GM10248 (cell line): ENCODE measurements at regions not wholly inside any gene's neighbourhood (a gene's known extent, or its start where the extent isn't known, plus 50 kb on each side); places are given as distances from the start of the nearest gene placed in this dataset.

ENCODE experiments used
- CTCF ChIA-PET: fragments of 300-600 bp; sonication (Branson Sonifier 250); formaldehyde crosslinking; extraction: SDS; loops from one replicate; lab custom pipeline; 2021; ENCODE audit warnings: antibody characterized with exemption; lab: Yijun Ruan, JAX
- POLR2A ChIA-PET: fragments of 350-650 bp; sonication (Branson Sonifier 250); formaldehyde crosslinking; extraction: SDS; loops from one replicate; lab custom pipeline; 2020; ENCODE audit warnings: antibody characterized with exemption; lab: Yijun Ruan, JAX
- DNase-seq: peaks from one replicate; pipeline ENCODE4 v3.0.0; 2012; ENCODE audit errors: extremely low spot score
- TF ChIP-seq, protein P1 (sequence below): IDR thresholded peaks from 2 replicates; pipeline ENCODE4 v1.5.1; 2012; ENCODE audit warnings: mild to moderate bottlenecking, low read depth; ENCODE audit errors: extremely low read depth, missing control alignments, control extremely low read depth

DNA sequence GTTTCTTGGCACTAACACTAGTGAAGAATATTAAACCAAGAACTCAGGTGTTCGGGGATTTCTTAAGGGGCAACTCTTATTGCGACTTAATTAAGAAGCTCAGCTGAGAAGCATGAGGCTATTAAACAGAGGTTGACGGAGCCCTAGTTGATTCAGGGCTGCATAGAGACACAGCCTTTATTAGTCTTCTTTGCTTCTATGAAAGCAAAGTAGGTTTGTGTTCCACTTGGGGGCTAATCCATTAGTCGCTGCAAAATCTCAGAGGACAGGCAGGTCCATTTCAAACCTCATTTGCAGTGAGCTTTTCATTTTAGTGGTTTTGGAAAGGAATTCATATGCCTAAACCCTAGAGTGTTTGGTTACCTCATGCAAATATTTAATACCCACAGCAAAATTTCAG lies 506.6 kb upstream of the SULF2 start:
- TF ChIP-seq, protein P1, sequence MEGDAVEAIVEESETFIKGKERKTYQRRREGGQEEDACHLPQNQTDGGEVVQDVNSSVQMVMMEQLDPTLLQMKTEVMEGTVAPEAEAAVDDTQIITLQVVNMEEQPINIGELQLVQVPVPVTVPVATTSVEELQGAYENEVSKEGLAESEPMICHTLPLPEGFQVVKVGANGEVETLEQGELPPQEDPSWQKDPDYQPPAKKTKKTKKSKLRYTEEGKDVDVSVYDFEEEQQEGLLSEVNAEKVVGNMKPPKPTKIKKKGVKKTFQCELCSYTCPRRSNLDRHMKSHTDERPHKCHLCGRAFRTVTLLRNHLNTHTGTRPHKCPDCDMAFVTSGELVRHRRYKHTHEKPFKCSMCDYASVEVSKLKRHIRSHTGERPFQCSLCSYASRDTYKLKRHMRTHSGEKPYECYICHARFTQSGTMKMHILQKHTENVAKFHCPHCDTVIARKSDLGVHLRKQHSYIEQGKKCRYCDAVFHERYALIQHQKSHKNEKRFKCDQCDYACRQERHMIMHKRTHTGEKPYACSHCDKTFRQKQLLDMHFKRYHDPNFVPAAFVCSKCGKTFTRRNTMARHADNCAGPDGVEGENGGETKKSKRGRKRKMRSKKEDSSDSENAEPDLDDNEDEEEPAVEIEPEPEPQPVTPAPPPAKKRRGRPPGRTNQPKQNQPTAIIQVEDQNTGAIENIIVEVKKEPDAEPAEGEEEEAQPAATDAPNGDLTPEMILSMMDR: no peak
- ChIA-PET CTCF (interaction anchor here (0.7 kb wide), 1 partner anchor 329 kb away, joined by 3 read pairs; no protein-coding TSS in a partner anchor), POLR2A (no interaction called here)
- DNase-seq: no peak

DNA sequence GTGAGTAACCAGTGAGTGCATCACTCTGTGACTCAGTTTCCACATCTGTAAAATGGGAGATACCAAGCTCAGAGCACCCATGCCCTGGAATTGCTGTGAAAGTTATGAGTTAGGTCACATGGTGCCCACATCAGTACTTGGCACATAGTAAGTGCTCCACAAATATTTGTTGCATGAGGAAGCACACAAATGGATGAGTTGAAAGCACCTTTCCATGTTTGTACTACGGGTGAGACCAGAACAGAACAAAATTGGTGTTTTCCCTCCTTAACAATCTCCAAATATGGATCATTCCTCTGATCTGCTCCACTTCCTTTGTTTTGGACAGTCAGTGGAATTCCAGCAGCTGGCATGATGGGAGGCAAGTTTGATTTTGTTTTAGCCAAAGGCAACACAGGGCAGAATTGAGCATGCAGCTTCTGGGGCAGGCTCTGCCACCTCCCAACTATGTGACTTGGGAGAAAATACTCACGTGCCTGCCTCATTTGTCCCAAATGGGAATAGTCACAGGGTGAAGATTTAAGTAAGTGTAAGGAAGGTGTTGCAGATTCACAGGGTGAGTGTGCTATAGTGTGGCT lies 503.7 kb upstream of the SULF2 start:
- CTCF ChIA-PET: interaction anchor here (1.5 kb wide), 1 partner anchor 128 kb away, joined by 3 read pairs; no protein-coding TSS in a partner anchor
- DNase-seq: no peak
- TF ChIP-seq, protein P1: no peak
- POLR2A ChIA-PET: no interaction called here

DNA sequence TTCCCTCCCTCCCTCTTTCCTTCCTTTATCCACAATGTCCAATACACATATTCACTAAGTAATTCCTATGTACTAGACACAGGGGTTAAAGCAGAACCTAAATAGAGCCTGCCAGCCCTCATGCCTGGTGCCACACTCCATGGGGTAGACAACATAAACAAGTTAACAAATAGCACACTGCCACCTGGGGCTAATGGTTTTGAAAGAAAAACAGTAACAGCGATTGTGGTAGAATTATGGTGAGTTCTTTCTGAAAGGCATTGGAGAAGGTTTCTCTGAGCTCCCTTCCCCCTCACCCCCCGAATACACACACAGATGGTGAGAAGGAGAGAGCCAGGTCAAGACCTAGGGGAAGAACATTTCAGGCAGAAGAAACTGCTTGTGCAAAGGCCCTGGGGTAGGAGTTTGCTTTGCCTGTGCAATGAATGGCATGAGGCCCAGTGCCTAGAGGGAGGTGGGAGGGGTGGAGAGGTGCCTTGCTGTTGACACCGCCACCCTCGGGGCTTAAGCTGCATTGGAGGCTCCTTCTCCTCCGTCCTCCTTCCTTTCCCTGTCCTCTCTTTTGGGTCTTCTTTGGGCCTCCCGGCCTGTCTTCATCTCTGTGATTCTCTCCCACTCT lies 502.4 kb upstream of the SULF2 start:
- ChIA-PET POLR2A (no interaction called here), CTCF (interaction anchor here (1.0 to 1.7 kb wide), 2 partner anchors 22 to 333 kb away, joined by 3 to 4 read pairs; no protein-coding TSS in a partner anchor)
- no peak for DNase-seq
- TF ChIP-seq, protein P1: no peak

DNA sequence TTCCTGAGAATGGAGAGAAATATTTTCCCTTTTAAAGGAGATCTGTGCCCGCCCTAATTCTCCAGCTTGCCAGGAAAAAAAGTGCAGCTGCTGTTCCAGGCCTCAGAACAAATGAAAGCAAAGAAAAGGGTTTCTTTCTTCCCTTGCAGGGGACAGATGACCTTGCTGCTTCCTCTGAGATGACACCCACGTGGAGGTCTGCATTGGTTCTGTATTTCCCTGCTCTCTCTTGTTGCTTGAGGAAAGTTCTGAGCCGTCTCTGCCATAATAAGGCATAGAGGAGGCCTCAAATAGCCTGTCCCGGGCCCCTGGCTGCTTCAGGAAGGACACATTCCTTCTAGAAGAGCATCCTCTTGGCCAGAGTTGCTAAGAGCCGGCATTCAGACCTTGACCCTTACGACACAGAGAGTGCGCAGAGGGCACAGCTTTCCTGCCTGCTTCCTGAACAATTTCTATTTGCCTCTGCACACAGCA lies 501.8 kb upstream of the SULF2 start:
- ChIA-PET CTCF (interaction anchor here (0.8 to 1.7 kb wide), 3 partner anchors 17 to 333 kb away, joined by 3 to 4 read pairs (median 3); no protein-coding TSS in a partner anchor), POLR2A (no interaction called here)
- no peak for DNase-seq
- TF ChIP-seq, protein P1: no peak

DNA sequence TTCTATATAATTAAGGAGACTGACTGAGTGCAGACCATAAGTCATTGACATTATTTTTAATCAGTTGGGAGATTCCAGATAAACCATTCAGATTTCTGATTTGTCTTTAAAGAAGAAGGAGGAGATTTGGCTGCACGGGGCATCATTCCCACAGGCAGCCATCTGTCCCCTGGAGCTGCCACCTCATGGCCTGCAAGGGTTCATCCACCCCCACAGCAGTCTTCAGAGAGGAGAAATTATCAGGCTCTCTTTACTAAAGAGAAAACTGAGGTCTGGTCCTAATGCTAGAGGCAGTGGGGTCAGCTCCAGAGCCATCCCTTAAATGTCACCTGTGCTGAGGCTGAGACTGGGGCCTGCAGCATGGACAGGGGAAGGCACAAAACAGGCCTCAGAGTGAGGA lies 501.3 kb upstream of the SULF2 start:
- ChIA-PET POLR2A (no interaction called here), CTCF (interaction anchor here (0.8 to 1.7 kb wide), 2 partner anchors 17 to 334 kb away, joined by 3 to 4 read pairs; no protein-coding TSS in a partner anchor)
- DNase-seq: no peak
- TF ChIP-seq, protein P1: no peak

DNA sequence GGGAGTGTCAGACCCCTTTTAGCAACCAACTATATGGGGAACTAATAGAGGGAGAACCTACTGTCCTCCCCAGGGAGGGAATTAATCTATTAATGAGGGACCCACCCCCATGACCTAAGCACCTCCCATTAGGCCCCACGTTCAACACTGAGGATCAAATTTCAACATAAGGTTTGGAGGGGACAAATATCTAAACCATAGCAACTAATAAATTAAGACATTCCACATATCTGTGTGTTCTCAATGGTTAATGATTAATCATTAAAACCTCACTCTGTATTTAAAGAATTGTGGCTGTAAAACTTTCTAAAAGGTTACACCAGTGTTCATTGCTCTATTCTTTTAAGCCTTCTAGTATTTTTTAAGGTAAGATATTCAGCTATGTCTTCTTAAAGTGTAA lies 500.4 kb upstream of the SULF2 start:
- no peak for DNase-seq
- POLR2A ChIA-PET: no interaction called here
- TF ChIP-seq, protein P1: no peak
- CTCF ChIA-PET: no interaction called here
